Muscle layer of colon (tissue), 2 donors: ENCODE measurements at regions not wholly inside any gene's neighbourhood (a gene's known extent, or its start where the extent isn't known, plus 50 kb on each side); places are given as distances from the start of the nearest gene placed in this dataset.
"Not testable (repeated sequence)": the region's sequence is repeated elsewhere in the genome, so short reads cannot be mapped to it uniquely, and the experiment has no call there.

Experiments
- H3K27ac ChIP-seq: one replicate; pipeline ENCODE4 v1.7.0; 2013; ENCODE audit warnings: low read depth, mild to moderate bottlenecking, low read length, moderate library complexity
- H3K27me3 ChIP-seq, 2 donors: one replicate each; pipeline ENCODE4 v1.7.0; 2013; ENCODE audit warnings: low read length in 2 of 2, mild to moderate bottlenecking in 2 of 2; ENCODE audit not compliant: insufficient read depth in 2 of 2, control insufficient read depth in 1 of 2
- H3K36me3 ChIP-seq: one replicate; pipeline ENCODE4 v1.7.0; 2013; ENCODE audit warnings: mild to moderate bottlenecking, low read length; ENCODE audit not compliant: insufficient read depth
- H3K4me1 ChIP-seq: one replicate; pipeline ENCODE4 v1.7.0; 2013; ENCODE audit warnings: mild to moderate bottlenecking, low read length; ENCODE audit not compliant: insufficient read depth
- H3K4me3 ChIP-seq, 2 donors: one replicate each; pipeline ENCODE4 v1.7.0; 2013; ENCODE audit warnings: low read length in 2 of 2, low read depth in 1 of 2, mild to moderate bottlenecking in 1 of 2, moderate library complexity in 1 of 2
- H3K9ac ChIP-seq: one replicate; pipeline ENCODE4 v1.7.0; 2013; ENCODE audit warnings: low read length
- H3K9me3 ChIP-seq: one replicate; pipeline ENCODE4 v1.7.0; 2013; ENCODE audit warnings: mild to moderate bottlenecking, low read length
- donor health status: abdominal sarcoma.
- donor health status: Adenocarcinoma of cecum.

- Histone ChIP-seq H3K36me3 (no peaks in the 10 kb centered on the region), H3K9ac (no peak overlapping the region), H3K4me1 (no peaks in the 10 kb centered on the region), H3K9me3 (no peaks in the 10 kb centered on the region), H3K27ac (no peak overlapping the region), H3K4me3 (no peak overlapping the region), H3K27me3 (no peaks in the 10 kb centered on the region)
Measured at GRCh38 chr2:235419996-235420395, 73.8 kb upstream of the AGAP1 start.

- H3K27me3 ChIP-seq, result no peaks in the 10 kb centered on the region
- H3K27ac ChIP-seq, result no peak overlapping the region
- no peak overlapping the region for H3K9ac ChIP-seq
- H3K4me3 ChIP-seq, result no peak overlapping the region
- H3K36me3 ChIP-seq, result no peaks in the 10 kb centered on the region
- H3K9me3 ChIP-seq, result no peaks in the 10 kb centered on the region
- no peaks in the 10 kb centered on the region for H3K4me1 ChIP-seq
Measured at GRCh38 chr2:235421618-235422017, 72.2 kb upstream of the AGAP1 start.

DNA sequence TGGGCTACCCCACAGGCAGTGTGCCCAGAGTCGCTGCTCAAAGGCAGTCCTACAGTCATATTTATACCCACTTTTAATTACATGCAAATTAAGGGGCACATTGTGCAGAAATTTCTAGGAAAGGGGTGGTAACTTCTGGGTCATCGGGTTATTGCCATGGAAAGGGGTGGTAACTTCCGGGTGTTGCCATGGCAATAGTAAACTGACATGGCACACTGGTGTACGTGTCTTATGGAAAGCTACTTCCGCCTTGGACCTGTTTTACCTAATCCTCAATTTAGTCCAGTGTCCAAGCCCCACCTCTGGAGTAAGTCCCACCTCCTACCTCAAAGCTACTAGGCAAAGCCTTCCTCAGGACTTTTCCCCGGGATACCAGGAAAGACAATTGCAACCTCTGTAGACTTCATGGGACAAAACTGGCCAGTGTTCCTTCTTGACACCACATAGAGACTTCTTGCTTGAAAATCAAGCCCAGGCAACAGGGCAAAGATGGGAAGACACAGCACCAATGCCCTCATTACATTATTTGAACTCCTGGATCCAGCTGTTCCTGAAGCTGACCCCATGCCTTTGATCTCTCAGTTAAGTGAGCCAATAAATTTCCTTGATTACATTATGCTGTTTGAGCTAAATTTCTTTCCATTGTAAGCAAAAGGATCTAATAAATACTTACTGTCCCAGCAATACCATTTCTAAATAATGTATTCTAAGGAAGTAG, 63.3 kb upstream of the AGAP1 start:
- no peak overlapping the region for H3K27ac ChIP-seq
- H3K27me3 ChIP-seq, result no peaks in the 10 kb centered on the region
- H3K36me3 ChIP-seq, result no peaks in the 10 kb centered on the region
- H3K4me1 ChIP-seq, result no peaks in the 10 kb centered on the region
- no peaks in the 10 kb centered on the region for H3K9me3 ChIP-seq
- no peak overlapping the region for H3K4me3 ChIP-seq
- H3K9ac ChIP-seq, result no peak overlapping the region

DNA sequence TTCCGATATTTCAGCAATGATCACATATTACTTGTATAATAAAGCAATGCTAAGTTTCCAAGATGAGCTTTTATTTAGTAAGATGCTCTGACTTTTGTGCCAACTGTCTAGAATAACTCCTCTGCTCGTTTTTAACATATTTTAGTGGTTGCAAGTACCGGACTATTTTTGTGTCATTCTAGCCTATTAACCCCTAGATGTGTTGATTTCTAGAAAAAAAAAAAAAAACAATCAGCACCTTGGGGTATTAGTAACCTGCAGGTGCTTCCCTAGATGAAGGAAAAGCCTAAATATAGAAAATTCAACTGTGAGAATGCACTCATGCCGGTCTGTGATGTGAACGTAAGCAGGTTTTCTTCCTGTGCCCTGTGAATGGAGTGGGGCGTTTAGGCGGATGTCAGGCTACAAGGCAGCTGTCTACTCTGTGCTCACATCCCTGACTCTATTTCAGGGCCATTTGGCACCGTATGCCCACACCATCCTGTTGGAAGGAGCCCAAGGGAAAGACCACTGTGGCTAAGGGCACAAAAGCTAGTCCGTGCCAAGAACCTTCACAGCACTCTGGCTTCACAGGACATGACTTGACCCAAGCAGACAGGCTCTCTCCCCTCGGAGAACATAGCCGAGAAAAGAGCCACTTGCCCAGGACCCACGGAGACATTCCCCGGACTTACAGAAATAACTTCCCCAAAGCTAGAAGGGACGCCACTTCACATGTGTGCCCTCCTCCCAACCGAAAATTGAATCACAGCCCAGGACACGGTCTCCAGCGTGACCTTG, 60.9 kb upstream of the AGAP1 start:
- H3K9me3 ChIP-seq, result no peaks in the 10 kb centered on the region
- no peaks in the 10 kb centered on the region for H3K36me3 ChIP-seq
- H3K4me3 ChIP-seq, result no peak overlapping the region
- H3K9ac ChIP-seq, result no peak overlapping the region
- H3K4me1 ChIP-seq, result no peaks in the 10 kb centered on the region
- H3K27ac ChIP-seq, result no peak overlapping the region
- H3K27me3 ChIP-seq, result no peaks in the 10 kb centered on the region

DNA sequence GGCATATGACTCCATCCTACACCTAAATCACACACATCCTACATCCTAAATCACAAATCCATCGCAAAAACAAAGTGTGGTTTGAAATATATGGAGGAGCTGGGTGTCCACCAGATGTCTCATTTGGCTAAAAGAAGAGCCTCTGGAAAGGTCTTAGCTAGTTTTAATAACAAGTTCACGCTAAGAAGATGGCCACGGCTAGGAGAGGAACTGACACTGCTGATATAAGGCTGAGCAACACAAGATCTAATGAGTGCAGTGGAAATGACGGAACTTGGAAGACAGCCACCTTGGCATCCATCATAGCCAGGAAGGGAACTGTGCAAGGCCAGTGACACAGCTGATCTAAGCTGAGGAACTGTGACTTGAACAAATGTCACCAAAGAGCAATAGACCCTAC, 60.0 kb upstream of the AGAP1 start:
- Histone ChIP-seq H3K9ac (no peak overlapping the region), H3K27me3 (no peaks in the 10 kb centered on the region), H3K9me3 (no peaks in the 10 kb centered on the region), H3K27ac (no peak overlapping the region), H3K36me3 (no peaks in the 10 kb centered on the region), H3K4me1 (no peaks in the 10 kb centered on the region), H3K4me3 (no peak overlapping the region)

- Histone ChIP-seq H3K27me3 (no peaks in the 10 kb centered on the region), H3K9ac (no peak overlapping the region), H3K27ac (no peak overlapping the region)
Measured at GRCh38 chr2:235439959-235440662, 53.7 kb upstream of the AGAP1 start.

GRCh38 chr2:235443580-235443979, 50.3 kb upstream of the AGAP1 start:
- H3K4me1 ChIP-seq, H3K27me3 ChIP-seq, H3K4me3 ChIP-seq, H3K9me3 ChIP-seq, H3K9ac ChIP-seq, H3K27ac ChIP-seq, H3K36me3 ChIP-seq: not testable (repeated sequence)

More at GRCh38 chr2:235439959-235440662, 53.7 kb upstream of the AGAP1 start:
- H3K9me3 ChIP-seq, result no peaks in the 10 kb centered on the region
- H3K4me1 ChIP-seq, result no peaks in the 10 kb centered on the region
- no peaks in the 10 kb centered on the region for H3K36me3 ChIP-seq
- no peak overlapping the region for H3K4me3 ChIP-seq
